ENCODE measurements at regions not wholly inside any gene's neighbourhood (a gene's known extent, or its start where the extent isn't known, plus 50 kb on each side); places are given as distances from the start of the nearest gene placed in this dataset.
"Not testable (repeated sequence)": the region's sequence is repeated elsewhere in the genome, so short reads cannot be mapped to it uniquely, and the experiment has no call there.

- no peak for DNase-seq
These were observed 71.0 kb upstream of the SLC1A3 start for GRCh38 chr5:36535378-36535777.

DNA sequence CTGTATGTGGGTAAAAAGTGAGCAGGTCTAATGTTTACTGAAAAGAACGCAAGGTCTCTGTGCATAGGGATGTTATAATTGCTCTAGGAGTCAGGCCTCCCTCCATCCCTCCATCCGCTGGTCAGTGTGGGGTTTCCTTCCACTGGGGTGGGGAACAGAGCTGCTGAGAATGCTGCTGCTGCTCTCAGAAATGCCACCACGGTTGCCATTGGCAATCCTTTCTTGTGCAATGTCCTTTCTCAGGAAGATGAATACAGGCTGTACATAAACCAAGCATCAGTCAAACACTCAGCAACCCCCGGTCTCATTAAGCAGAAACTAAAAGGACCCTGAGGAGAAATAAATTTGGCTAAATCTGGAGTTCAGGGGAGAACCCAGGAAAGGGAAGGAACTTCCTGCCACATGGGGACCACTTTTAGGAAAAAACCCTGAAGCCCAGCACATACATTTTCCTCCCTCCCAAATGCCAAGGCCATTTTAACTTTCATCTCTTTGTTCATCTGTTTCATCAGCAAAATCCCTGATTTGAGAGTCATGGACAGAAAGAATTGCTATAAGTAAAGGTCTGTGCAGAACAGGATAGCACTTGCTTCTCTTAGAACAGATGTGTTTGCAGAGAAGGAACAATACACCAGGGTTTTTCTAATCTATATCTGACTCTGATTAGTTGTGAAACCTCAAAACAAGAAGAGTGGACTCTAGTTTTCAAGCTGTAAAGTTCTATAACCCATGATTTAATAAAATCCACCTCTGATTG is 70.4 kb upstream of the SLC1A3 start:
- DNase-seq: no peak

DNA sequence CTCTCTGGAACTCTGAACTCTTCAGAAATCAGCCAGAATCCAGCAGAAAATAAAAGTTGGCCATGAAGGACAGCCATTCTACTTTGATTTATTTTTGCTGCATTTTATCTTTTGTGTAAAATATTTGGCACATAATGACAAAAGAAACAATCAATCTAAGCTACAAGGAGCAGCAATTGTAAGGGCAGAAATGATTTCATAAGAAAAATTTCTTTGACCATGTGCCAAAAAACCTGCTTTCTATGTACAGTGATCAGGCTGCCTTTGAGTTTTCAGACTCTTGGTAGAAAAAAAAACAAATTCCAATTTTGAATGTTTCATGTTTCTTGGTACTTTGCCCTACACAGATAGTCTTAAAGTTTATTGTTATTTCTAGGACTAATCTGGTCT is 69.8 kb upstream of the SLC1A3 start:
- DNase-seq: no peak

DNA sequence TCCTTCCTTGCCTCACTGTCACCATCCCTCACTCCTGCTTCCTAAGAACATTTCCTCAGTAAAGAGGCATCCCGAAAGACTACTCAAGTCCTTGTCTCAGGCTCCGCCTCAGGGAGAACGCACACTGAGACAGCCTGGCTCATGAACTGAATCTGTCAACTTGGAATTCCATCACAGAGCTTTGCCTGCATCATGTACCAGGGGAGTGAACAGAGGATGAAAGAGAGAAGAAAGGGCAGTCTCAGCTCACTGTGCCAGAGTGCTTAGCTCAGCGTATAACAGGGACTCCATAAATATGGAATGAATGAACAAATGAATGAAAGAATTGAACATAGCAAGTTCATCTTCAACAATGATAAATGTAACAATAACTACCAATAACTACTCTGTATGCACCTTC is 68.7 kb upstream of the SLC1A3 start:
- DNase-seq: no peak

DNA sequence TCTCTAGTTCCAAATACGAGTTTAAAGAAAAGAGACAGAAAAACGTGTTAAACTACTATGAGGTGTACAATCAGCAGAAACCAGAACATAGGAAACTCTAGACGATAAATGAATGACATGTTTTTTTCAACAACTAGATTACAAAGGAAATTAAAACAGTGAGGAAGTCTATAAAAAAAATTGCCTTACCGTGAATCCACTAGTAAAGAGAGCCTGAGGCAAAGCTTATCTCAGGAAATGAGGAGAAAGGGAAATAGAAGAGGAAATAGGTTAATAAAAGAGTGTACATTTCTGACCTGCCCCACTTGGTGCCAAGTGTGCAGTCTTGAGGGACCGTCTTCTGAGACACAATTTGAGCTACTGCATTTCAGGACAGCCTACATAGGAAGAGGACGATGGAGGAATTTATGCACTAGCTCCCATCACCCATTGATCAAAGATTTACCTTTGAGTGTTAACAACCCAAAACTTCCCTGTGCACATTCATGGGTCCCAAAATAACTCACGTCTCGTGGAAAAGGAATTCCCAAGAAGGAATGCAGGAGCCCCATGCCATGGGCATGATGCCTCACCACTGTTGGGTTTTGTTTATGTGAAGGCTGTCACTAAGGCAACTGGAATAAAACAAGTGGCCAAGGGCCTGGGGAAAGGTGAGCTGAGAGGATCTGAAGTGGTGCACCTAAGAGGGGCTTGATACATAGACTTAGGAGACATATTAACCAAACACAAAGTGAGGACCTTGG is 53.6 kb upstream of the SLC1A3 start:
- no peak for DNase-seq

DNA sequence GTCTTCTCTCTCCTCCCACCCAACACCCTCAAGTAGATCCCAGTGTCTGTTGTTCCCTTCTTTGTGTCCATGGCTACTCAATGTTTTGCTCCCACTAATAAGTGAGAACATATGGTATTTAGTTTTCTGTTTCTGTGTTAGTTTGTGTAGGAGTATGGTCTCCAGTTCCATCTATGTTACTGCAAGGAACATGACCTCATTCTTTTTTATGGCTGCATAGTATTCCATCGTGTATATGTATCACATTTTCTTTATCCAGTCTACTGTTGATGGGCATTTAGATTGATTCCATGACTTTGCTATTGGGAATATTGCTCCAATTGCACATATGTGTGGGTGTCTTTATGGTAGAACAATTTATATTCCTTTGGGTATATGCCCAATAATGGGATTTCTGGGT is 51.4 kb upstream of the SLC1A3 start:
- DNase-seq: not testable (repeated sequence)

Measured in activated effector memory CD4-positive, alpha-beta T cell treated with anti-CD3 and anti-CD28 coated beads, Interleukin-2, amount 50 U/mL, for 16 hours (primary cell).